GM19240 (cell line): ENCODE measurements at regions not wholly inside any gene's neighbourhood (a gene's known extent, or its start where the extent isn't known, plus 50 kb on each side); places are given as distances from the start of the nearest gene placed in this dataset.

Experiments used
- DNase-seq: peaks from one replicate; pipeline ENCODE4 v3.0.0; 2011; ENCODE audit warnings: low spot score; ENCODE audit not compliant: insufficient read length

DNA sequence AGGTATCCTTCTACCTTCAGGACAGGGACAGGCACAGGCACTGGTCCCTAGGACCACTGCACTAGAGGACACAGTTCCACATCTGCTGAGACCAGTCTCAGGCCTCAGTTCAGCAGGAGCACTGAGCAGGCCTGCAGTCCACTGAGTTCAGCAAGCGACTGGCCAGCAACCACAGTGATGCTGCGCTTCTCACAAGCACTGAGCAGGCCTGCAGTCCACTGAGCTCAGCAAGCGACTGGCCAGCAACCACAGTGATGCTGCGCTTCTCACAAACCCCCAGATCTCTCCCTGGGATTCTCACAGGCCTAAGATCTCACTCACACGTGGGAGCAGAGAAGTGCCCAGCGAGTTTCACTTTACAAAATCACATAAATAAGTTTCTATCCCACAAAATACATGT is 140.6 kb downstream of the IRS2 start:
- no peak for DNase-seq

DNA sequence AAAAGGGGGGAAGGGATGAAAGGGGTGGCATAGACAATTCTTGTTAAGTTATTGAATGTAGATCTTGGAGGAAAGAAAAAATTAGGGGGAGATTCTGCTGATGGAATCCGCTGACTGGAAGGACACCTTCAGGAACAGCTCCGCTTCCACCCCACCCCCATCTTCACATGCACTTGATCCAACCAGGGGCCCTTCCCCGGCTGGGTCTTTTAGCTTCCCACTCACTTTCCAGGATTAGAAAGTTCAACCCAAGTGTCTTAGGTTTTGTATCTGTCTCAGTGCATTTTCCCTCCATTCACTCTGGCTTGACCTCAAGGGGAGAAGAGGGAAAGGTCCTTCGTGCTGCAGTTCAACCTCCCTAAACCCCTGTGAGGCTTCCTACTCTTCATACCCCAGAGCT is 141.4 kb downstream of the IRS2 start:
- DNase-seq, result no peak

DNA sequence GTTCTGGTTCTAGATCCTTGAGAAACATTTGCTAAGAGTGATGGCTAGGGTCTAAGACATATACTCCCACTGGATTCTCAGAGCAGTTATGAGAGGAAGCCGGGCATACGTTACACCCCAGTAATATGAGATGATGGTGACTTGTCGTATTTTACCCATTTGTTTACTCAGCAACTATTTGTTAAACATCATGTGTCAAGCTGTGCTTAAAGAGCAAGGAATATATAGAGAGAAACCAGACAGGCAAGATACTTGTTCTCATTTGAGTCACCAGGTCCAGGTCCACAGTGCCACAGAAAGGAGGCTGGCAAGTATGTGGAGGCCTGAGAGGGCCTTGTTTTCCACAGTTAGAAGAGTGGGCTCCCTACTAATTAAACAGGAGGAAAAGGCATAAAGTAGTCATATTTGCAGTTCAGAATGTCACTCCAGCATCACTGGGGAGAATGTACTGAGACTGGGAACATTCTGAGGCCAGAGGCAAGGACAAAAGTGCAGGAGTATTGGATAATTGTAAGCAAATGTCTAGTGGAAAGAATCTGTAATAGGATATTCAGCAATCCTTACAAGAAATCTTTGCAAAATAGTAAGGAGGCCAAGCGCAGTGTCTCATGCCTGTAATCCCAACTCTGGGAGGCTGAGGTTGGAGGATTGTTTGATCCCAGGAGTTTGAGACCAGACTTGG is 142.2 kb downstream of the IRS2 start:
- DNase-seq, result no peak

GRCh38 chr13:109642358-109642757 is 144.0 kb downstream of the IRS2 start:
- no peak for DNase-seq

DNA sequence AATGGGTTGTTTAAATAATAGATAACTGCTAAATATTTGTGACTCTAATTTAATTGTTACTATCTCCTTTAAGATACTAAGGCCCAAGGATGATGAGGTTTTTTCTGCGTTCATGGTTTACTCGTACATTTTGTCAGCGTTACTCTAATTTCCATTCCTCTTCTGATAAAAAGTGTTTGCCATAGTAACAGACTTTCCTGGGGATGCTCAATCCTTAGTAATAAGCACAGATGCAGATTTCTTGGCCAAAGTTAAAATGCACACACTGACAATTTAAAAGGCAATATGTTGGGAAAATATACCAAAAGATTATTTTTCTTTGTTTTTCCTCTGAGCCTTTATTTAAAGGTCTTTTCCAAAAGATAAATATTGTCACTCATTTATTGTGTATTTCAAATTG is 149.6 kb downstream of the IRS2 start:
- DNase-seq, result no peak

DNA sequence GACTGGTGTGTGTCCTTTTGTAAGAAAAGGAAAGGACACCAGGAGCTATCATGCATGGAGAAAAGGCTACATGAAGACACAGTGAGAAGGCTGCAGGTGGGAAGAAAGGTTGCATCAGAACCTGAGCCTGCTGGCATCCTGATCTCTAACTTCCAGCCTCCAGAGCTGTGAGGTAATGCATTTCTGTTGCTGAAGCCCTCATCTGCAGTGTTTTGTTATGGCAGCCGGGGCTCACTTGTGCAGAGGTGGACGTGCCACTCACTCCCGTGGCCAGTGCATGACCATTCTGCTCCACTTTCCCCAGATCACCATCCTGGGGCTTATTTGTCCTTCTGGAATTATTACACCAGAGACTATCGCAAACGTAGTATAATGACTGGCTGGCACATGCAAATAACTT is 155.3 kb downstream of the IRS2 start:
- no peak for DNase-seq

GRCh38 chr13:109630271-109630670 is 156.1 kb downstream of the IRS2 start:
- no peak for DNase-seq

GRCh38 chr13:109629737-109630136 is 156.6 kb downstream of the IRS2 start:
- no peak for DNase-seq

DNA sequence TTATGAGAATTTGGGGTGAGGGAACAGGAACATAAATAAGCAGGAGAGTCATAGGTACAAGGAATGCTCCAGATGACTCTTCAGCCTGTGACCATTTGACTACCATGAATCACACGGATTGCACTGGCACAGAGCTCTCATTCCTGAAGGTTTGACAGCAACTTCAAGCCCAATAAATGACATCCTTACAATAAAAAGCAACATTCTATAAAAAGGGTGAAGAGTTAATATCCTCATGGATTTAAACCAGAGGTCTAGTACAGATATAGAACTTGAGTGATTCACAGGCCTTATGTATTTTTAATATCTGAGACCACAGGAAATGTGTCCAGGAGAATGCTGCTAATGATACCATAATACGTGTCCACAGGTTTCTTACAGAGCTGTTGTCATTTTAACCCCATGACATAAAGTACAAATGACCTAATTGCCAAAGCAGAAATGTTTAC is 158.1 kb downstream of the IRS2 start:
- no peak for DNase-seq

GRCh38 chr13:109627649-109628048 is 158.7 kb downstream of the IRS2 start:
- no peak for DNase-seq

DNA sequence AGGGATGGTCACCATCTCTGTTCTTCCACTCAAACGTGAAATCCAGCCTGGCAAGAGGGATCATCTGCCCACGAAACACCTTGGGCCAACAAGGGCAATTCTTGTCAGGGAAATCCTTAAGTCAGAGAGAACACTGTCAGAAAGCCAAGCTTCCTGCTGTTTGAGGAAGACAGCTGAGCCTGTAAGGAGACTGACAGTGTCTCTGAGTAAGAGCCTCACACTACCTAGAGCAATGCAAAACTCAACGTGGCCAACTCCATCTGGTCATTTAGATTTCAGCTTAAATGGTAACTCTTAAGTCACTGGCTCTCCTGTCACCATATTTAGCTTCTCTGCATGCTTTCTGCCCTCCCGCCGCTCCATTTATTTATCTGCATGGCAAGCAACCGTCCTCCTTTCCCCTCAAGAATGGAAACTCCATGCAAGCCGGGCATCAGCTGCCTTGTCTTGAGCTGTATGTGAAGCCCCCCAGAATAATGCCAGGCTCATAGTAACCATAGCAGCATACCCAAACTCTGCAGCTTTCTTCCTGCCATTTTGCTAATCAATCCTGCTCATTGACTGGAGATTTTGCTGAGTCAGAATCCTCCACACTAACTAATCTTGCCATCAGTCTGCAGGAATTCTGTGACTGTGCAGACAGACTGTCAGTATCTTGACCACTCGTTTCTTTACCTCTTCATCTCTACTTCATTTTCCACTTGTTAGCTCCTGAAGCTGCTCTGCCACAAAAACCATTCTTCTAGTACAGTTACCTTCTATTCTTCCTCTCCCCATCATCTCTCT is 159.8 kb downstream of the IRS2 start:
- no peak for DNase-seq

- no peak for DNase-seq
Measured at GRCh38 chr13:109625156-109625555, 161.2 kb downstream of the IRS2 start.

DNA sequence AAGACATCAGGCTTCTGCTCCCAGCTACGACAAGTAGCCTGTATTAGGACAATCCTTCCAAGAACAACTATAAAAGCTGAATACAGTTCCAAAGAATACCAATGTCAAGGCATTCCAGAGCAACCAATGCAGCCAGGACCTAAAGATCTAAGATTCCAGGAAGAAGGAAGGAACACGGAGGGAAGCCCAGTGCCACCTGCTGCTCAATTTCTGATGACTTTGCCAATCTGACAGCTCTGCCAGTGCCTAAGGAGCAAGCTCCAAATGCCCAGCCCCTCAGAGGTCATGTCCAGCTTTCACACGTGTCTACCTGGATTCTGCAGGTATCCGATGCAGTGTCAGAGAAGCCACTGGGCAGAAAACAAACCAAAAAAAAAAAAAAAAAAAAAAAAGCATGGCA is 164.4 kb downstream of the IRS2 start:
- no peak for DNase-seq

- no peak for DNase-seq
Measured at GRCh38 chr13:109615721-109616420, 170.5 kb downstream of the IRS2 start.

DNA sequence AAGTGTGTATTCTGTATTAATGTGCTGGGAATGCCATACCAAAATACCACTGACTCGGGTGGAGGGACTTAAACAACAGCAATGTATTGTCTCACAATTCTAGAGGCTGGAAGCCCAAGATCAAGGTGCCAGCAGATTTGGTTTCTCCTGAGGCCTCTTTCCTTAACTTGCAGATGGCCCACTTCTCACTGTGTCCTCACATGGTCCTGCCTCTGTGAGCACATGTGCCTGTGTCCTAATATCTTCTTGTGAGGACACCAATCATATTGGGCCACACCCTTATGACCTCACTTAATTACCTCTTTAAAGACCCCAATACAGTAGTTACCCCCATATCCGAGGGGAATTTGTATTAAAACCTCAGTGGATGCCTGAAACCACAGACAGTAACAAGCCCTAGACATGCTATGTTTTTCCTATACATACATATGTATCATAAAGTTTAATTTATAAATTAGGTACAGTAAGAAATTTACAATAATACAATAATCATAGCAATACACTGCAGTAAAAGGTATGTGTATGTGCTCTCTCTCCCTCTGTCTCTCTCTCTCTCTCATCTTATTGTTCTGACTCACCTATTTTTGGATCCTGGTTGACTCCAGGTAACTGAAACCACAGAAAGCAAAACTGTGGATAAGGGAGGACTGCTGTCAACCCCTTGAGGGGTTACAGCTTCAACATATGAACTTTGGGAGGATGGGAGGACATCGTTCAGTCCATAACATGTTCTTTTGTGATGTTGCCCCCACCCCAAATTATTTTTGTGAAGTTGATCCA is 174.3 kb downstream of the IRS2 start:
- DNase-seq, result no peak

GRCh38 chr13:109610517-109610916 is 175.9 kb downstream of the IRS2 start:
- DNase-seq, result no peak

DNA sequence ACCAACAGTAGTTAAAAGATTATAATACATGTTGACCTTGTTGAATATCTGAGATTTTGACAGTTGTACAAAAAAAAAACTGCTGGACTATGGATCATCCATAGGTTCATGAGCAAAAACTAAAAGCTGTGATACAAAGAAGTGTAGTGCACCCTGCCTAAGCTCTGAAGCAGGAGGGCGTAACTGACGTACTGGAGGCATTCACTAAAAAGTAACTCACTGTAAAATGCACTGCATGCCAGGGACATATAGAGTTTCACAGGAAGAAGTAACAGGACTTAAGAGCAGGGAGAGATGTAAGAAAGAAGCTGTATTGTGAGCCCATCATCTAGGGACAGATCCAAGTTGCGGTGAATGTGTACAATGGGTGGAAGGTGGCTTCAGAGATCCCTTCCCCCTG is 177.9 kb downstream of the IRS2 start:
- DNase-seq, result no peak

DNA sequence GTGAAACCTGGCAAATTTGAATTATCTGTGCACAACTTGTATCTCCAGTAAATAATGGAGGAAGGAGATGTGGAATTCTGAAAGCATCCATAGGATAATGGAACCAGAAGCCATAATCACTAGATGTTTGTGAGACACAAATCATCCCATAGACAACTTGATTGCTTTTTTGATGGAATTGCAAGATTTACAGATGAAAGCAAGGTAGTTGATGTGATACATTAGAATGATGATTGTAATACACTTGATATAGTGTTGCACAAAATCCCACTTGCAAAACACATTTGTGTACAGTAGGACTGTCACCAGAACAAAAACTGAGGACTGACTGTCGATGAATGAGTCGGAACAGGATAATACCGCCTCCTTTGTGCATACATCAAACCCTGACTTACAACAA is 178.3 kb downstream of the IRS2 start:
- no peak for DNase-seq

GRCh38 chr13:109606520-109606919 is 179.9 kb downstream of the IRS2 start:
- DNase-seq, result no peak

- no peak for DNase-seq
Measured at GRCh38 chr13:109605846-109606245, 180.5 kb downstream of the IRS2 start.

DNA sequence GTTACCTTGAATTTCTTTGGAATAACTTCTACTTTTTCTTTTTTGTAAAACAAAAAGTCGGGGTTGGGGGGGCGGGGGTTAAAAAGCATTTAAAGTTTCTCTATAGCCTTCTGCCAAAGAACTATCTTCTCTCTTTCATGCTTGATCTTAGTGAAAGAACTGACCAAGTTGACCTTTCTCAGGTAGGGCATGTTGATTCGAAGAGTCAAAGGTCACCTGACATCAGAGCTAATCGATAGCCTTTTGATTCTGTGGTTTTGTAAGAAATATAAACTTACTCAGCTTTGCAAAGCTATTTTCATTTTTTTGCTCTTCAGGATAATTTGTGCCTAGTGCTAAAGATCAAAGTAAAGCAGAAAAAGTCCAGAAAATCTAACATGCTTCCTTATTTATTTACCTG is 181.5 kb downstream of the IRS2 start:
- DNase-seq, result no peak

- no peak for DNase-seq
Measured at GRCh38 chr13:109602356-109602755, 184.0 kb downstream of the IRS2 start.
